ENCODE measurements at regions not wholly inside any gene's neighbourhood (a gene's known extent, or its start where the extent isn't known, plus 50 kb on each side); places are given as distances from the start of the nearest gene placed in this dataset.

- DNase-seq: peak; percentile 21
Observed at GRCh38 chr3:86708893-86709292, 282.1 kb downstream of the VGLL3 start.

- no peak for DNase-seq
Observed at GRCh38 chr3:86702381-86702958, 288.5 kb downstream of the VGLL3 start.

- DNase-seq: no peak
Observed at GRCh38 chr3:86695752-86696151, 295.2 kb downstream of the VGLL3 start.

GRCh38 chr3:86673991-86674390 lies 317.0 kb downstream of the VGLL3 start:
- no peak for DNase-seq

GRCh38 chr3:86661817-86662216 lies 329.1 kb downstream of the VGLL3 start:
- DNase-seq: no peak

GRCh38 chr3:86658876-86659275 lies 332.1 kb downstream of the VGLL3 start:
- no peak for DNase-seq

- no peak for DNase-seq
Observed at GRCh38 chr3:86654806-86655460, 336.0 kb downstream of the VGLL3 start.

- no peak for DNase-seq
Observed at GRCh38 chr3:86653661-86654205, 337.2 kb downstream of the VGLL3 start.

GRCh38 chr3:86648087-86648486 lies 342.9 kb downstream of the VGLL3 start:
- DNase-seq: no peak

GRCh38 chr3:86645756-86646155 lies 345.2 kb downstream of the VGLL3 start:
- no peak for DNase-seq

GRCh38 chr3:86634361-86634760 lies 356.6 kb downstream of the VGLL3 start:
- no peak for DNase-seq

- DNase-seq: no peak
Observed at GRCh38 chr3:86629511-86629910, 361.4 kb downstream of the VGLL3 start.

GRCh38 chr3:86624192-86624591 lies 366.8 kb downstream of the VGLL3 start:
- no peak for DNase-seq

- DNase-seq: no peak
Observed at GRCh38 chr3:86618706-86619105, 372.2 kb downstream of the VGLL3 start.

- DNase-seq: no peak
Observed at GRCh38 chr3:86605166-86605565, 385.8 kb downstream of the VGLL3 start.

- DNase-seq: no peak
Observed at GRCh38 chr3:86595696-86596095, 395.3 kb downstream of the VGLL3 start.

GRCh38 chr3:86594838-86595237 lies 396.1 kb downstream of the VGLL3 start:
- no peak for DNase-seq

- no peak for DNase-seq
Observed at GRCh38 chr3:86578071-86578470, 412.9 kb downstream of the VGLL3 start.

- DNase-seq: peak; percentile 42
Observed at GRCh38 chr3:86563400-86563970, 427.5 kb downstream of the VGLL3 start.

GRCh38 chr3:86562090-86562489 lies 428.9 kb downstream of the VGLL3 start:
- no peak for DNase-seq

- DNase-seq: no peak
Observed at GRCh38 chr3:86561215-86561614, 429.7 kb downstream of the VGLL3 start.

- DNase-seq: no peak
Observed at GRCh38 chr3:86554383-86554782, 436.6 kb downstream of the VGLL3 start.

- DNase-seq: no peak
Observed at GRCh38 chr3:86547692-86548091, 443.3 kb downstream of the VGLL3 start.

- DNase-seq: no peak
Observed at GRCh38 chr3:86537171-86537570, 453.8 kb downstream of the VGLL3 start.

All from NCI-H2029 (cell line).